Endothelial cell of umbilical vein (primary cell): ENCODE measurements at regions not wholly inside any gene's neighbourhood (a gene's known extent, or its start where the extent isn't known, plus 50 kb on each side); places are given as distances from the start of the nearest gene placed in this dataset.

ENCODE experiments used
- BruUV-seq: library from RNA; stranded (reverse); fragments of 400-500 nt; replicated peaks from 2 replicates; lab custom pipeline; 2021; lab: Mats Ljungman, UMichigan
- CTCF ChIA-PET: fragments of 300-600, 350-600 bp; sonication (Branson Sonifier 250); formaldehyde crosslinking; loops from one replicate; lab custom pipeline; 2021; ENCODE audit warnings: antibody characterized with exemption, inconsistent platforms; lab: Charles Lee
- POLR2A ChIA-PET: fragments of 300-600, 350-600 bp; sonication (Branson Sonifier 250); formaldehyde crosslinking; loops from one replicate; lab custom pipeline; 2021; ENCODE audit warnings: antibody characterized with exemption, inconsistent platforms; lab: Charles Lee
- DNase-seq: peaks from one replicate; pipeline ENCODE4 v3.0.0-alpha.2; 2011; ENCODE audit warnings: low read depth, low spot score
- FAIRE-seq: peaks from 2 replicates; lab custom pipeline; 2011; peaks lifted over from hg19 to GRCh38; lab: Jason Lieb, UNC
- H2AFZ ChIP-seq: 2 replicates; pipeline ENCODE4 v1.6.0; 2012; ENCODE audit warnings: low read depth, low read length, control low read depth, inconsistent platforms
- H3K27ac ChIP-seq: 2 replicates; pipeline ENCODE4 v1.5.1; 2011; ENCODE audit warnings: low read depth, mild to moderate bottlenecking, control low read depth, low read length, moderate library complexity; ENCODE audit not compliant: insufficient read depth
- H3K27me3 ChIP-seq, 2 experiments: 2 replicates each; pipeline versions ENCODE4 v1.6.0 to v1.6.1; 2011; ENCODE audit warnings: low read length in 2 of 2, mixed read lengths in 1 of 2; ENCODE audit not compliant: control insufficient read depth in 2 of 2, insufficient read depth in 2 of 2
- H3K36me3 ChIP-seq, 2 experiments: 2 replicates in 1 of 2; 3 replicates in 1 of 2; pipeline ENCODE4 v1.5.1; 2011; ENCODE audit warnings: low read length in 2 of 2, mild to moderate bottlenecking in 1 of 2, moderate library complexity in 1 of 2; ENCODE audit not compliant: control insufficient read depth in 2 of 2, insufficient read depth in 2 of 2; ENCODE audit errors: extremely low read depth in 1 of 2
- H3K4me1 ChIP-seq: 3 replicates; pipeline ENCODE4 v1.5.1; 2011; ENCODE audit warnings: mild to moderate bottlenecking, low read length; ENCODE audit not compliant: control insufficient read depth, insufficient read depth; ENCODE audit errors: extremely low read depth
- H3K4me2 ChIP-seq: 2 replicates; pipeline ENCODE4 v1.6.1; 2011; ENCODE audit warnings: low read length, control low read depth, mixed read lengths; ENCODE audit not compliant: insufficient read depth
- H3K4me3 ChIP-seq, 3 experiments: fragments of 200-600 bp in 1 of 3; sonication (generic), shearing (Covaris generic) in 1 of 3; replicated peaks in 1 of 3; 2 replicates each; pipeline ENCODE4 v1.5.1; 2011 to 2016; ENCODE audit warnings: control low read depth in 3 of 3, low read length in 3 of 3, mild to moderate bottlenecking in 2 of 3, inconsistent platforms in 1 of 3, low read depth in 1 of 3, moderate library complexity in 1 of 3; ENCODE audit not compliant: insufficient read depth in 1 of 3
- H3K79me2 ChIP-seq: 2 replicates; pipeline ENCODE4 v1.6.0; 2012; ENCODE audit warnings: low read length, inconsistent platforms; ENCODE audit not compliant: control insufficient read depth, insufficient read depth
- H3K9ac ChIP-seq: replicated peaks from 2 replicates; pipeline ENCODE3; 2011; ENCODE audit warnings: low read length, control low read depth; ENCODE audit not compliant: insufficient read depth; ENCODE audit errors: extremely low read depth
- H3K9me1 ChIP-seq: replicated peaks from 3 replicates; pipeline ENCODE4 v1.6.0; 2011; ENCODE audit warnings: mild to moderate bottlenecking, low read length; ENCODE audit not compliant: control insufficient read depth, insufficient read depth; ENCODE audit errors: extremely low read depth
- H3K9me3 ChIP-seq: replicated peaks from 2 replicates; pipeline ENCODE4 v1.5.1; 2012; ENCODE audit warnings: low read length, inconsistent platforms; ENCODE audit not compliant: control insufficient read depth, insufficient read depth
- H4K20me1 ChIP-seq: replicated peaks from 2 replicates; pipeline ENCODE3; 2011; ENCODE audit warnings: mild to moderate bottlenecking, low read length; ENCODE audit not compliant: control insufficient read depth, insufficient read depth; ENCODE audit errors: extremely low read depth
- EZH2 ChIP-seq: IDR thresholded peaks from 2 replicates; pipeline ENCODE4 v1.6.1; 2012; ENCODE audit warnings: borderline replicate concordance, low read depth, mild to moderate bottlenecking, moderate library complexity, low read length, inconsistent platforms; ENCODE audit not compliant: severe bottlenecking
- FOS ChIP-seq: IDR thresholded peaks from 2 replicates; pipeline ENCODE4 v1.6.1; 2011; ENCODE audit warnings: mild to moderate bottlenecking, low read length, moderate library complexity, borderline replicate concordance; ENCODE audit not compliant: insufficient read depth
- GATA2 ChIP-seq: IDR thresholded peaks from 2 replicates; pipeline ENCODE4 v1.7.0; 2011; ENCODE audit warnings: low read depth, mild to moderate bottlenecking, moderate library complexity, mixed read lengths, low read length; ENCODE audit not compliant: insufficient read length, insufficient read depth
- JUN ChIP-seq: IDR thresholded peaks from 2 replicates; pipeline ENCODE4 v1.6.1; 2011; ENCODE audit warnings: borderline replicate concordance, low read depth; ENCODE audit not compliant: insufficient read length, insufficient read depth
- MYC ChIP-seq: IDR thresholded peaks from one replicate; pipeline ENCODE4 v1.6.1; 2011; ENCODE audit warnings: mild to moderate bottlenecking, low read depth, low read length
- POLR2A ChIP-seq: IDR thresholded peaks from 2 replicates; pipeline ENCODE4 v1.6.1; 2012; ENCODE audit warnings: low read depth, mild to moderate bottlenecking, control low read depth, low read length
- POLR2AphosphoS5 ChIP-seq: IDR thresholded peaks from 2 replicates; pipeline ENCODE4 v1.6.1; 2012; ENCODE audit warnings: low read depth, mild to moderate bottlenecking, control low read depth, low read length, moderate library complexity; ENCODE audit not compliant: insufficient read depth
- dilution Hi-C: fragments of 300-500 bp; cut with MboI; formaldehyde crosslinking; loops from one replicate; pipeline ENCODE4 v1.15.0; 2019; ENCODE audit warnings: low sequenced_read_pairs; ENCODE audit not compliant: extremely low pct_ligation_motif_present
- intact Hi-C: fragments of 100-400 bp; cut with micrococcal nuclease; formaldehyde crosslinking; loops from one replicate; pipeline ENCODE4 v1.10.0; 2022
- TF ChIP-seq, protein P1 (sequence below), 2 donors: IDR thresholded peaks; 1 replicate in 1 of 2; 2 replicates in 1 of 2; pipeline ENCODE4 v1.5.1; 2011; ENCODE audit warnings: low read length in 2 of 2, mild to moderate bottlenecking in 2 of 2, moderate library complexity in 2 of 2, control low read depth in 1 of 2, inconsistent platforms in 1 of 2, low read depth in 1 of 2; ENCODE audit not compliant: insufficient read depth in 1 of 2; ENCODE audit errors: extremely low read depth in 1 of 2
- TF ChIP-seq, protein P2 (sequence below): IDR thresholded peaks from 2 replicates; pipeline ENCODE4 v1.6.1; 2011; ENCODE audit not compliant: insufficient read depth, insufficient read length

DNA sequence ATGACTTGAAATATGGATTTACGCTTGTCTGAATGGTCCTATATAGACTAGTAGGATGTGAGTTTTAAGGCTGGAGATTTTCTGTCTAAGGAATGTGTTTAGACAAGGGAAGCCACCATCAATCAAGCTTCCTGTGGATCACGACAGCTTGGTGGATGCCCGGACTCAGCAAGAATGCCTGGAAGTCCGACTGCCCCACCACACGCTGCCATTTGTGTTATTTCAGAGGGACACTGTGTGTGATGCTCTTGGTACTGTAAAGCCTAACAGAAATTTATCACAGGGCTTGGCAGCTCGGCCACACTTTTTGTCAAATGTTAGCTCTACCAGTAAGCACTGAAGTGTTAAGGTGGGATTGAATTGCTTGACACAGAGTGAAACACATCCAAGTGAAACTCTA lies 127.1 kb upstream of the CDH7 start:
- no peak overlapping the region for H3K4me2 ChIP-seq
- H2AFZ ChIP-seq = no peak overlapping the region
- intact Hi-C loops = no loop called here
- H3K9ac ChIP-seq = no peak overlapping the region
- H3K36me3 ChIP-seq = no peaks in the 10 kb centered on the region
- TF ChIP-seq MYC = no peak
- TF ChIP-seq EZH2 = no peak
- TF ChIP-seq POLR2A = no peak
- TF ChIP-seq POLR2AphosphoS5 = no peak
- TF ChIP-seq GATA2 = no peak
- no peak for TF ChIP-seq FOS
- TF ChIP-seq, protein P1, sequence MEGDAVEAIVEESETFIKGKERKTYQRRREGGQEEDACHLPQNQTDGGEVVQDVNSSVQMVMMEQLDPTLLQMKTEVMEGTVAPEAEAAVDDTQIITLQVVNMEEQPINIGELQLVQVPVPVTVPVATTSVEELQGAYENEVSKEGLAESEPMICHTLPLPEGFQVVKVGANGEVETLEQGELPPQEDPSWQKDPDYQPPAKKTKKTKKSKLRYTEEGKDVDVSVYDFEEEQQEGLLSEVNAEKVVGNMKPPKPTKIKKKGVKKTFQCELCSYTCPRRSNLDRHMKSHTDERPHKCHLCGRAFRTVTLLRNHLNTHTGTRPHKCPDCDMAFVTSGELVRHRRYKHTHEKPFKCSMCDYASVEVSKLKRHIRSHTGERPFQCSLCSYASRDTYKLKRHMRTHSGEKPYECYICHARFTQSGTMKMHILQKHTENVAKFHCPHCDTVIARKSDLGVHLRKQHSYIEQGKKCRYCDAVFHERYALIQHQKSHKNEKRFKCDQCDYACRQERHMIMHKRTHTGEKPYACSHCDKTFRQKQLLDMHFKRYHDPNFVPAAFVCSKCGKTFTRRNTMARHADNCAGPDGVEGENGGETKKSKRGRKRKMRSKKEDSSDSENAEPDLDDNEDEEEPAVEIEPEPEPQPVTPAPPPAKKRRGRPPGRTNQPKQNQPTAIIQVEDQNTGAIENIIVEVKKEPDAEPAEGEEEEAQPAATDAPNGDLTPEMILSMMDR (IDR thresholded peaks at IDR 0.05; ENCODE audit: extremely low read depth in 1 of 2, insufficient read depth in 1 of 2, low read depth in 1 of 2, low read length in 2 of 2) = no peak
- TF ChIP-seq, protein P2, sequence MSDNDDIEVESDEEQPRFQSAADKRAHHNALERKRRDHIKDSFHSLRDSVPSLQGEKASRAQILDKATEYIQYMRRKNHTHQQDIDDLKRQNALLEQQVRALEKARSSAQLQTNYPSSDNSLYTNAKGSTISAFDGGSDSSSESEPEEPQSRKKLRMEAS = no peak
- TF ChIP-seq JUN = no peak
- H3K4me1 ChIP-seq = no peaks in the 10 kb centered on the region
- CTCF ChIA-PET = no interaction called here
- H3K79me2 ChIP-seq = no peaks in the 10 kb centered on the region
- H3K9me1 ChIP-seq = no peaks in the 10 kb centered on the region
- POLR2A ChIA-PET = no interaction called here
- FAIRE-seq = no peak
- H3K4me3 ChIP-seq = no peak overlapping the region
- no peaks in the 10 kb centered on the region for H3K27me3 ChIP-seq
- no TSS peak for BruUV-seq
- dilution Hi-C loops = no loop called here
- H3K27ac ChIP-seq = no peak overlapping the region
- no peak for DNase-seq
- no peaks in the 10 kb centered on the region for H4K20me1 ChIP-seq
- no peaks in the 10 kb centered on the region for H3K9me3 ChIP-seq
